ENCODE measurements at regions not wholly inside any gene's neighbourhood (a gene's known extent, or its start where the extent isn't known, plus 50 kb on each side); places are given as distances from the start of the nearest gene placed in this dataset.

GRCh38 chr12:107441665-107442300 is 243.8 kb upstream of the PWP1 start:
- Histone ChIP-seq H3K36me3 (ENCODE audit: insufficient read depth, low read length) (no peaks in the 10 kb centered on the region), H3K4me3 (ENCODE audit: low read depth in 1 of 2, low read length in 2 of 2) (peak overlapping the region in 1 of 2 donors; percentile 48), H3K27ac (ENCODE audit: low read depth, low read length) (no peak overlapping the region), H3K27me3 (ENCODE audit: control insufficient read depth in 1 of 2, insufficient read depth in 2 of 2, low read length in 2 of 2) (no peaks in the 10 kb centered on the region), H3K9me3 (ENCODE audit: low read length) (no peaks in the 10 kb centered on the region), H3K9ac (ENCODE audit: low read length) (no peak overlapping the region), H3K4me1 (ENCODE audit: insufficient read depth, low read length) (peaks cover 7% of the 10 kb centered on the region)

GRCh38 chr12:107442326-107442987 is 243.1 kb upstream of the PWP1 start:
- no peak overlapping the region for H3K27ac ChIP-seq (ENCODE audit: low read depth, low read length)
- peak overlapping the region in 1 of 2 donors; percentile 48 for H3K4me3 ChIP-seq (ENCODE audit: low read depth in 1 of 2, low read length in 2 of 2)
- H3K4me1 ChIP-seq (ENCODE audit: insufficient read depth, low read length): peaks cover 7% of the 10 kb centered on the region
- no peaks in the 10 kb centered on the region for H3K36me3 ChIP-seq (ENCODE audit: insufficient read depth, low read length)
- H3K9ac ChIP-seq (ENCODE audit: low read length): no peak overlapping the region
- H3K27me3 ChIP-seq (ENCODE audit: control insufficient read depth in 1 of 2, insufficient read depth in 2 of 2, low read length in 2 of 2): no peaks in the 10 kb centered on the region
- no peaks in the 10 kb centered on the region for H3K9me3 ChIP-seq (ENCODE audit: low read length)

- no peaks in the 10 kb centered on the region for H3K9me3 ChIP-seq (ENCODE audit: low read length)
- H3K4me3 ChIP-seq (ENCODE audit: low read depth in 1 of 2, low read length in 2 of 2): no peak overlapping the region
- no peaks in the 10 kb centered on the region for H3K36me3 ChIP-seq (ENCODE audit: insufficient read depth, low read length)
- no peaks in the 10 kb centered on the region for H3K27me3 ChIP-seq (ENCODE audit: control insufficient read depth in 1 of 2, insufficient read depth in 2 of 2, low read length in 2 of 2)
- H3K27ac ChIP-seq (ENCODE audit: low read depth, low read length): no peak overlapping the region
- no peak overlapping the region for H3K9ac ChIP-seq (ENCODE audit: low read length)
- peaks cover 7% of the 10 kb centered on the region for H3K4me1 ChIP-seq (ENCODE audit: insufficient read depth, low read length)
These were observed 242.1 kb upstream of the PWP1 start for GRCh38 chr12:107443320-107444090.

GRCh38 chr12:107444771-107445170 is 240.8 kb upstream of the PWP1 start:
- Histone ChIP-seq H3K9me3 (ENCODE audit: low read length) (no peaks in the 10 kb centered on the region), H3K4me1 (ENCODE audit: insufficient read depth, low read length) (peaks cover 7% of the 10 kb centered on the region), H3K36me3 (ENCODE audit: insufficient read depth, low read length) (no peaks in the 10 kb centered on the region), H3K27ac (ENCODE audit: low read depth, low read length) (no peak overlapping the region), H3K9ac (ENCODE audit: low read length) (no peak overlapping the region), H3K4me3 (ENCODE audit: low read depth in 1 of 2, low read length in 2 of 2) (no peak overlapping the region), H3K27me3 (ENCODE audit: control insufficient read depth in 1 of 2, insufficient read depth in 2 of 2, low read length in 2 of 2) (no peaks in the 10 kb centered on the region)

GRCh38 chr12:107446476-107446875 is 239.1 kb upstream of the PWP1 start:
- Histone ChIP-seq H3K4me1 (ENCODE audit: insufficient read depth, low read length) (peaks cover 7% of the 10 kb centered on the region), H3K9me3 (ENCODE audit: low read length) (no peaks in the 10 kb centered on the region), H3K27me3 (ENCODE audit: control insufficient read depth in 1 of 2, insufficient read depth in 2 of 2, low read length in 2 of 2) (no peaks in the 10 kb centered on the region), H3K27ac (ENCODE audit: low read depth, low read length) (no peak overlapping the region), H3K9ac (ENCODE audit: low read length) (no peak overlapping the region), H3K36me3 (ENCODE audit: insufficient read depth, low read length) (no peaks in the 10 kb centered on the region), H3K4me3 (ENCODE audit: low read depth in 1 of 2, low read length in 2 of 2) (no peak overlapping the region)

- H3K4me3 ChIP-seq (ENCODE audit: low read depth in 1 of 2, low read length in 2 of 2): no peak overlapping the region
- H3K9me3 ChIP-seq (ENCODE audit: low read length): no peaks in the 10 kb centered on the region
- H3K4me1 ChIP-seq (ENCODE audit: insufficient read depth, low read length): peaks cover 3% of the 10 kb centered on the region
- H3K27ac ChIP-seq (ENCODE audit: low read depth, low read length): no peak overlapping the region
- no peaks in the 10 kb centered on the region for H3K36me3 ChIP-seq (ENCODE audit: insufficient read depth, low read length)
- H3K9ac ChIP-seq (ENCODE audit: low read length): no peak overlapping the region
- H3K27me3 ChIP-seq (ENCODE audit: control insufficient read depth in 1 of 2, insufficient read depth in 2 of 2, low read length in 2 of 2): no peaks in the 10 kb centered on the region
These were observed 238.3 kb upstream of the PWP1 start for GRCh38 chr12:107447336-107447735.

- no peaks in the 10 kb centered on the region for H3K27me3 ChIP-seq (ENCODE audit: control insufficient read depth in 1 of 2, insufficient read depth in 2 of 2, low read length in 2 of 2)
- no peak overlapping the region for H3K9ac ChIP-seq (ENCODE audit: low read length)
- H3K27ac ChIP-seq (ENCODE audit: low read depth, low read length): no peak overlapping the region
- no peaks in the 10 kb centered on the region for H3K4me1 ChIP-seq (ENCODE audit: insufficient read depth, low read length)
- H3K4me3 ChIP-seq (ENCODE audit: low read depth in 1 of 2, low read length in 2 of 2): no peak overlapping the region
- H3K36me3 ChIP-seq (ENCODE audit: insufficient read depth, low read length): no peaks in the 10 kb centered on the region
- H3K9me3 ChIP-seq (ENCODE audit: low read length): no peaks in the 10 kb centered on the region
These were observed 237.4 kb upstream of the PWP1 start for GRCh38 chr12:107448198-107448597.

GRCh38 chr12:107449891-107450290 is 235.7 kb upstream of the PWP1 start:
- no peaks in the 10 kb centered on the region for H3K36me3 ChIP-seq (ENCODE audit: insufficient read depth, low read length)
- H3K4me1 ChIP-seq (ENCODE audit: insufficient read depth, low read length): no peaks in the 10 kb centered on the region
- no peaks in the 10 kb centered on the region for H3K9me3 ChIP-seq (ENCODE audit: low read length)
- no peaks in the 10 kb centered on the region for H3K27me3 ChIP-seq (ENCODE audit: control insufficient read depth in 1 of 2, insufficient read depth in 2 of 2, low read length in 2 of 2)
- no peak overlapping the region for H3K9ac ChIP-seq (ENCODE audit: low read length)
- H3K4me3 ChIP-seq (ENCODE audit: low read depth in 1 of 2, low read length in 2 of 2): no peak overlapping the region
- no peak overlapping the region for H3K27ac ChIP-seq (ENCODE audit: low read depth, low read length)

GRCh38 chr12:107450541-107450940 is 235.1 kb upstream of the PWP1 start:
- no peak overlapping the region for H3K27ac ChIP-seq (ENCODE audit: low read depth, low read length)
- H3K4me3 ChIP-seq (ENCODE audit: low read depth in 1 of 2, low read length in 2 of 2): no peak overlapping the region
- no peaks in the 10 kb centered on the region for H3K36me3 ChIP-seq (ENCODE audit: insufficient read depth, low read length)
- H3K27me3 ChIP-seq (ENCODE audit: control insufficient read depth in 1 of 2, insufficient read depth in 2 of 2, low read length in 2 of 2): no peaks in the 10 kb centered on the region
- no peaks in the 10 kb centered on the region for H3K9me3 ChIP-seq (ENCODE audit: low read length)
- H3K4me1 ChIP-seq (ENCODE audit: insufficient read depth, low read length): no peaks in the 10 kb centered on the region
- H3K9ac ChIP-seq (ENCODE audit: low read length): no peak overlapping the region

GRCh38 chr12:107451246-107451645 is 234.4 kb upstream of the PWP1 start:
- no peak overlapping the region for H3K9ac ChIP-seq (ENCODE audit: low read length)
- no peak overlapping the region for H3K4me3 ChIP-seq (ENCODE audit: low read depth in 1 of 2, low read length in 2 of 2)
- no peak overlapping the region for H3K27ac ChIP-seq (ENCODE audit: low read depth, low read length)
- H3K4me1 ChIP-seq (ENCODE audit: insufficient read depth, low read length): no peaks in the 10 kb centered on the region
- H3K9me3 ChIP-seq (ENCODE audit: low read length): no peaks in the 10 kb centered on the region
- H3K36me3 ChIP-seq (ENCODE audit: insufficient read depth, low read length): no peaks in the 10 kb centered on the region
- no peaks in the 10 kb centered on the region for H3K27me3 ChIP-seq (ENCODE audit: control insufficient read depth in 1 of 2, insufficient read depth in 2 of 2, low read length in 2 of 2)

- H3K27me3 ChIP-seq (ENCODE audit: control insufficient read depth in 1 of 2, insufficient read depth in 2 of 2, low read length in 2 of 2): no peaks in the 10 kb centered on the region
- no peak overlapping the region for H3K4me3 ChIP-seq (ENCODE audit: low read depth in 1 of 2, low read length in 2 of 2)
- H3K36me3 ChIP-seq (ENCODE audit: insufficient read depth, low read length): no peaks in the 10 kb centered on the region
- H3K9me3 ChIP-seq (ENCODE audit: low read length): no peaks in the 10 kb centered on the region
- no peak overlapping the region for H3K9ac ChIP-seq (ENCODE audit: low read length)
- peaks cover 8% of the 10 kb centered on the region for H3K4me1 ChIP-seq (ENCODE audit: insufficient read depth, low read length)
- no peak overlapping the region for H3K27ac ChIP-seq (ENCODE audit: low read depth, low read length)
These were observed 231.3 kb upstream of the PWP1 start for GRCh38 chr12:107454109-107454830.
